ENCODE measurements at regions not wholly inside any gene's neighbourhood (a gene's known extent, or its start where the extent isn't known, plus 50 kb on each side); places are given as distances from the start of the nearest gene placed in this dataset.
A peak's percentile ranks its signal among the peaks of the same experiment; 100 is the strongest.
"Not testable (repeated sequence)": the region's sequence is repeated elsewhere in the genome, so short reads cannot be mapped to it uniquely, and the experiment has no call there.

GRCh38 chr6:19713411-19713810 lies 123.8 kb upstream of the ID4 start:
- no peak for FAIRE-seq

- no peak for FAIRE-seq
Measured at GRCh38 chr6:19713984-19714383, 123.2 kb upstream of the ID4 start.

DNA sequence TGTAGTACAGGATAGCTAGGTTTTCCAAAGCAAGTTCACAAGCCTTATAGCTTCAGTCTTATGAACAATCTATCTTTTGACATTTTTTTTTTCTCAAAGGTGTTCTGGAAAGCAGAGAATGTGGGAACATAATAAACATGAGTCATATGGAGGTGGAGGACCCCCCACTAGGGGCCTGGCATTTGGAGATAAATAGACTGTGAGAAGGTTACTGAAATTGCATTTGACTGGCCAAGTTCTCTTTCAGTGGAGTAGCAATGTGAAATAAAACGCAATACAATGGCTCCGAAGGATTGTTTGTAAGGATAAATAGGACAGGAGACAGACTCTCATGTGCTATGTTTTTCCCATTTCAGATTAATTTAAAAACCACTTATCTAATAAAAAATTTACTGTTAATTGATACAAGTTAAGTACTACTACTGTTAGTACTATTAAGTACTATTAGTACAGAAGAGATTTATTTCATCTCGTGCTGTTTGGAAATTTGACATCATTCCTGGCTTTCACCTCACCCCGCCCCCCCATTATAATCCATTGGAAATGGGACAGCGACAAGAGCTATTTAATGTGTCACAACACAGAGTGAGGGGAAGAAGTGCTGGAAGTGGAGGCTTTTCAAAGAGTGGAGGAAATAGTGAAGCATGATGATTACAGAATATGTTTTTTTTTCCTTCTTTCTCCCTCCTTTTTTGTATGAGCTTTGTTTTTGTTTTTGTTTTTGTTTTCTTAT lies 122.6 kb upstream of the ID4 start:
- FAIRE-seq = peak; percentile 53

- FAIRE-seq = no peak
Measured at GRCh38 chr6:19715167-19715551, 122.0 kb upstream of the ID4 start.

DNA sequence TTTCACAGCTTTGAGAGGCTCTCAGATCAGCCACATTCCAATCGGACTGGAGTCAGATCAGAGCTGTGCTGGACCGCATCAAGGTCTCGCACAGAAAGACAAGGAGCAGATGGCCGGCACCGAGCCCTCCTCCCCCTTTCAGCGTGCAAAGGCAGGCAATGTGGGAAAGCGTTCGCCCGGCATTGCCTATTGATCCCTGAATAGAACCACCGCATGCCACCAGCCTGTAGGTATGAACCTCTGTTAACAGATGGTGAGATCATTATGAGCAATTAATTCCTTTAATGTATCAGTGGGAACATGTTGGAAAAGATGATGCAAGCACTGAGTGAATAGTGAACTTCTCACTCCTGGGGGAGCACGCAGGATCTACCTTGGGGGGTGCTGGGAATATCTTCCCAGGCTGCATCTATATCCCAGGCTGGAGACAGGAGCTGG lies 117.5 kb upstream of the ID4 start:
- FAIRE-seq = no peak

DNA sequence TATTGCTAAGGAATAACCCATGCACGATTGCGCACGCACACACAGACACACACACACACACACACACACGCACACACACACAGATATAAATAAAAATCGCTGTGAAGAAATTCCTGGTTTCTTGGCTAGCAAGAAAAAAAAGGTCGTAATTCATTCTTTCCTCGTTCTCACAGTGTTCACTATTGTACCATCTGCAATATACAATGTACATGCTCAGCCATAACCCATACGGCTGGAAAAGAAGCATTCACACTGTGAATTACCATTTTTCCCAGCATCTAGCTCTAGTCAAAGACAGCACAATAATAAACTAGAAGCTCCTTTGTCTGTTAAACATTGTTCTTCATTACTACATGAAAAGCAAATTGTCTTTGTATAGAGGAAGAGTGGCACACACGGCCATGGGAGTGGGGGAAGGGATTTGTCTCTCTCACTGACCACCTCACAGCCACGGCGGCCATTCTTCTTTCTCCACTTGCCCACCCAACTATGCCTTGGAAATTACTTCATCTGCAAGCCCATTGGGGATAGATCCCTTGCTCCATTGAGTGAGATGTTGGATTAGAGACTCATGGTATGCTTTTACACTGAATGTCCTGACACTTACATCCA lies 115.3 kb upstream of the ID4 start:
- FAIRE-seq = no peak

GRCh38 chr6:19722999-19723398 lies 114.2 kb upstream of the ID4 start:
- FAIRE-seq = no peak

DNA sequence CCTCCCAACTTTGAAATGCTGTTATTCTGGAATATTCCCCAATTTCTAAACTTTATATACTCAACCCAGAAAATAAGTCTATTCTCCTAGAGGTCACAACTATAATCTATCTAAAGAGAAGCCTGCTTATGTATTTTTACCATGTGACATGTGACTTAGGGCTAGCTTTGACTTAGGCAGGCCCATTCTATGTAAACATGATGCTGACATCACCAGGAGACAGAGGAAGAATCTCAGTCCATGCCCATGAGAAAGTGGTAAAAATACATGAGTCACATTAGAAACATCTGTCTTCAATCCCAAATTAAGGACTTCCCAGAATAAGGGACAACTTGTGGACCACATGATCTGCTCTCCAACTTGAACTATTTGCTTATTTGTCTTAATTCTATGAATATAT lies 113.6 kb upstream of the ID4 start:
- FAIRE-seq = no peak

DNA sequence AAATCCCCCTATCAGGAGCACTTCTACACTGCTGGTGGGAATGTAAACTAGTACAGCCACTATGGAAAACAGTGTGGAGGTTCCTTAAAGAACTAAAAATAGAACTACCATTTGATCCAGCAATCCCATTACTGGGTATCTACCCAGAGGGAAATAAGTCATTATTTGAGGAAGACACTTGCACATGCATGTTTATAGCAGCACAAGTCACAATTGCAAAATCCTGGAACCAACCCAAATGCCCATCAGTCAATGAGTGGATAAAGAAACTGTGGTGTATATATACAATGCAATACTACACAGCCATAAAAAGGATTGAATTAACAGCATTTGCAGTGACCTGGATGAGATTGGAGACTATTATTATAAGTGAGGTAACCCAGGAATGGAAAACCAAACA lies 111.7 kb upstream of the ID4 start:
- FAIRE-seq = not testable (repeated sequence)

- no peak for FAIRE-seq
Measured at GRCh38 chr6:19731282-19731681, 105.9 kb upstream of the ID4 start.

GRCh38 chr6:19734061-19734460 lies 103.1 kb upstream of the ID4 start:
- FAIRE-seq = no peak

DNA sequence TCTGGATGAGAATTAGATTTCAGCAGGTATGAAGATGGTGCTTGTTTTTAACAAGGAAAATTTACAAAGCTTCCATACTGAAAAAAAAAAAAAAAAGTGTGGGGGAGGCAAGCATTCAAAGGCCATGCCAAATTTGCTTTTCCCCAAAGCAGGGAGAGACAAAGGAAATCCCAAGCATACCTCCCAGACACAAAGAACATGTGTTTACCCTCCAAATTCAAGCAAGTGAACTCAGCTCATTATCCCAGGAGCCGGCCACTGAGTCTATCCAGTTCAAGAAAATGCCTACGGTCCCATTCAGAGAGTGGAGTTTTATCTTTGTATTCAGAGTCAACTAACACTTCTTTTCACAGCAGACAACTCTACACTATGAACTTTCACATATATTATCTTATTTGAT lies 102.7 kb upstream of the ID4 start:
- FAIRE-seq = no peak

- FAIRE-seq = no peak
Measured at GRCh38 chr6:19736066-19736465, 101.1 kb upstream of the ID4 start.

GRCh38 chr6:19738010-19738409 lies 99.2 kb upstream of the ID4 start:
- FAIRE-seq = no peak

DNA sequence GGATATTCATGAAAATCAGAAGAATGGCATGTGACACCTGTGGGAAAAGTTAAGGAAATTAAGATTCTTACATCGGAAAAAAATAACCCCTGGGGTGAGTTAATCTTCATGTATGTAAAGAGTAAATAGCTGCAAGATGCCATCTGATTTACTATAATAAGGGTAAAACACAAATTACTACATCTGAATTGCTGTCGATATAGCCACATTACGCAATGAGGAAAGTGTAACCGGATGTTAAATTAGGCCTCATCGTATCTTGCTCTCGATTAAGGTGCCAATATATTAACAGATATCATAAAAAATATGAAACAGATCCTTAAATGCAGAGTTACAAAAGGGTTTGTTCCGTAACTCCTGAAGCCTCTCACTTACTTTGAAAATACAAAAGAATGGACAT lies 87.4 kb upstream of the ID4 start:
- FAIRE-seq = no peak

GRCh38 chr6:19752746-19753145 lies 84.4 kb upstream of the ID4 start:
- no peak for FAIRE-seq

DNA sequence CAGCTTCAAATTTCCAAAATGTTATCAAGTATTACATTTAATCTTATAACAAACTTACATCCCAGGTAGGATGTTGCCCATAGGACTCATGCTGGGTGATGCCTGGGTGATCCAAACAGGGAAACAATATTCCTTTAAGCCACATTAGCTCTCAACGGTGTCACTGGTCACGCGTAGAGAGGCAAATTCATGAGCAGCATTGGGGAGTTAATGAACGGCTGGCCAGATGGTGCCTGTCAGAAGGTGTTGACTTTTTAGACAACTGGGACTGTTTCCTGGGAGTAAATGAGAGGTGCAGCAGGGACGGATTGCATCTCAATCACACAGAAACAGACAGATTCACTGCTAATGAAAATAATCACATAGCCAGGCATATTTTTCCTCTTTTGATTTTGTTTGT lies 83.3 kb upstream of the ID4 start:
- FAIRE-seq = no peak

DNA sequence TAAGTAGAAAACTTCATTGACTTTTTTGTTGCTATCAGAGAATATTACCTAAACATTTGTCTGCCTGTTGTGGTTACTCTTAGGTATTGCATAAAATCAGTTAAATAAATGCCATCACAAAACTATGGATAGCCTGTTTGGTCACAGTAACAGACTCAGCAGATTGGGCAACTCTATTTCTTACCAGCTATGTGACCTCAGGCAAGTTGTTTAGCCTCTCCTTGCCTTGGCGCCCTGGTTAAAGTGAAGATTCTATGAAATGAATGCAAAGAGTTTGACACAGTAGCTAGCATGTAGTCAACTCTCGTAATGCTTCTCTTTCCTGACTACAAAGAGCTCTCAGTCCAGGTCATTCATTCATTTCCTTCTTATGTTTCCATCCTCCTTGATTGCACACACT lies 82.5 kb upstream of the ID4 start:
- no peak for FAIRE-seq

DNA sequence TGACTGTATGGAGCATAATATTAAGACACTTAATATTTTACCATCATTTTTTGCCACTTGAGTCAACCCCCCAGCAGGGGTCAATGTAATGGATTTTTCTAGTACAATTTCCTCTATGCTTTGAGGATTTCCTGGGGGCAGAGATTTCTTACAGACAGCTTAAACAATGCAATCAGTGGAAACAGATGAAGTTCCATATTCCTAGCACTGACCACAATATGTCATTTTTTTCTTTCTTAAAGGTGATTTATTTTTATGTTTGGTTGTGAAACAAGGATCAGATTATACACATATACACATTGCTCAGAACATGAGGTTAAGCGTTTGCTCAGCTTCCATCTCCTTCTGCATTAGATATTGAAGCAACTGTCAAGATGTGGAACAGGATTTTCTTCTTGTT lies 82.0 kb upstream of the ID4 start:
- FAIRE-seq = peak; percentile 75

DNA sequence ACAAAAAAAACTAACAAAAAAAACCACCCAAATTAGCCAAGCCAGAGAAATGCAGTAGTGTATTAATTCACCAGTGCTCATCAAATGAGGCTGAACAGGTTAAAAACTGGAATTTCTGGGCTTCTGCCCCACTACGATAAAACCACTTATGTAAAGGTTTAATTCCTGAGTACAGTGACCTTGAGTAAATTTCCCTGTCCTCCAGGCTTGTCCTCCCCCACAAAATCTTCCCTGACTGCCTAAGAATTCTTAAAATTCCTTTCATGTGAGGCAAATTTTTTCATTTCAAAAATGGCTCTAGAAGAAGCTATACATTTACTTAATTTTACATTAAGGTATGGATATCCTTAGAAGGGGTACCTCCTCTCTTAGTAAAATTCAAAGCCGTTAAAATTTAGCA lies 80.1 kb upstream of the ID4 start:
- no peak for FAIRE-seq

DNA sequence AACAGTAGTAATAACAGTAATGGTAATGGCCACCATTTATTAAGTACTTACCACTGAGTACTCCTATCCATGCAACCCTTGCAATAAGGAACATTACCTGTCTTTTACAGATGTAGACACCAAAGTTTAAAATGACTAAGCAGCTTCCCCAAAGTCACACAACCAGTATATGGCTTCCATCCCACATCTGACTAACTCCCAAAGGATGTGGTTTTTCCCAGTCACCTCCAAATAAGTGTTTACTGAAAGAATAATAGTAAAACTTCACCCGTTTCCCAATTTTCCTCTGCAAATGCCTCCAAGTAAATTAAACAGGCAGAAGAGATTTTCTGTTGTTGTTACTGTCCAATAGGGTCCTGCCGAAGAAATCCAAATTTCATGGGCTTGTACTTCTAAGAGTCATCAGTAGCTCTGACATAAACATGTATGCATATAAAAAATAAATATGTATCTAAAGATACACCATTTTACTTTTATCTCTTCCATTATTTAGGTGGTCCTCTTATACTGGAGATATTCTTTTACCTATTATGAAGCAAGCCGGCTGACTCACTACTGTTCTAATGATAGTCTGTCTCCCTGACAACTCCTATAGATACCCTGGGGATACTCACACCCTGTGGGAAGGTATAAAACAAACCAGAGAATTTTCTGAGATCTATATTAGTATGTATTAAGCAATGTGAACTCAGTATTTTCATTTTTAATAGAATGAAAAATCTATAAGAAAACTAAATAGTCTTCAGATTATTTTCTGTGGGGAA lies 77.9 kb upstream of the ID4 start:
- no peak for FAIRE-seq

DNA sequence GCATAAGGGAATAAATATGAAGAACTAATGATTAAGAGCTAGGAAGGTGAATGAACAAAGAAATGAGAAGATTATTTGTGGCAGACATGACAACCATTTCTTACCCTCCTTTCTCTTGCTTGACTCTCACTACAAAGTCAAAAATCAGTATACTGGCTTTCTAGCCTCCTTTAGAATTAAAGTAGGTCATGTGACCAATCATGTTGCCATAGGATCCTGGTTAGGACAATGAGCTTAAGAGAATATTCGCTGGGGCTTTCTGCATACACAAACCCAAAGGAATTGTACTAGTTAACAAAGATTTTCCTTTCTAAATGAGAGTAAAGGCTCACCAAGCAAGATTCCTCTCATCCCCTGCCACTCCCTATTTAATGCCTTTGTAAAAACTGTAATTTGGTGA lies 76.0 kb upstream of the ID4 start:
- FAIRE-seq = no peak

GRCh38 chr6:19771753-19772336 lies 65.3 kb upstream of the ID4 start:
- FAIRE-seq = no peak

DNA sequence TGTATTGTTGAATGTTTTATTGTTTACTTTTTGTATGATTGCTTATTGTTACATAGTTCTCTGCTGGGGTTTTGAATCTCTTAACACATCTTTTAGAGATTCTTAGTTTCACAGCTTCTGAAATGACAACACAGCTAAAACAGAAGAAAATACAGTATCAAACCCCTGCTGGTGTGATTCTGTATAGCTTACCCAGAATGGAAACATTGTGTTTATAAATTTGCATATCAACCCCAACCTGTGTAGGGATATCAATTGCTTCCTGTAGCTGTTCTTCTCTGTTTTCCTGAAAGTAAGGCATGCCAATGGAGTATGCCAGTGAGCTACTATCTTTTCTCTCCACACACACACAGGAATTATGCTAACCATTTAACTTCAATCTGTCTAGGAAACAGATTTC lies 64.3 kb upstream of the ID4 start:
- no peak for FAIRE-seq
